ENCODE measurements at regions not wholly inside any gene's neighbourhood (a gene's known extent, or its start where the extent isn't known, plus 50 kb on each side); places are given as distances from the start of the nearest gene placed in this dataset.

DNA sequence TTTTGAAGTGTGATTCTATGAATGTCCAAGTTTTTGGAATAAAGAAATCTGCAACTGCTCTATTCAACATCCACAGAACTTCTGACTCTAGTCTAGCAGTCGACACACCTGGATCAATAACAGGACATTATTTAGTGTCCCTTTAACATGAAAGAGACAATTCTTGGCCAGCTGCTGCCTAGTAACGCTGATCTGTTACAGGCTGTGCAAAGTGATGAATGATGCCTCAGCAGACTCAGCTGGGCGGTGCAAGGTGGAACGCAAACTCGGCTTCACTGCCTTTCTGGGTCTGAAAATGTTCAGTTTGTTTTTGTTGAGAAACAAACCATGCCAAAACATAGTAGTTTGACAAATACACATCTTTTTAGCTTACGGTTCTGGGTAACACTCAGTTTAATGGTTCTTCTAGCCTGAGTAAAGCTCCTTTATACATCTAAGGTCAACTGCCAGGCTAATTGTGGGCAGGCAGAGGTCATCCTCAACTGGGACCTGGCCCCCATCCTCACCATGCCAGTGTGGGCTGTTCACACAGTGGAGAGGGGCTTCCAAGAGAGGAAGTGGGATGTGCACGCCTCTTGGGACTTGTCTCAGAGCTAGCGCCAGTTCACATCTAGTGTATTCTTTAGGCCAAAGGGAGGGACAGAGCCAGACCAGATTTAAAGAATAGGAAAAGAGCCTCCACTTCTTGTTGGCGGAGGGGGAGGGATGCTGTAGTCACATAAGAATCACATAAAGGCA, 879.7 kb downstream of the QKI start:
- DNase-seq (ENCODE audit: low spot score), result no peak

DNA sequence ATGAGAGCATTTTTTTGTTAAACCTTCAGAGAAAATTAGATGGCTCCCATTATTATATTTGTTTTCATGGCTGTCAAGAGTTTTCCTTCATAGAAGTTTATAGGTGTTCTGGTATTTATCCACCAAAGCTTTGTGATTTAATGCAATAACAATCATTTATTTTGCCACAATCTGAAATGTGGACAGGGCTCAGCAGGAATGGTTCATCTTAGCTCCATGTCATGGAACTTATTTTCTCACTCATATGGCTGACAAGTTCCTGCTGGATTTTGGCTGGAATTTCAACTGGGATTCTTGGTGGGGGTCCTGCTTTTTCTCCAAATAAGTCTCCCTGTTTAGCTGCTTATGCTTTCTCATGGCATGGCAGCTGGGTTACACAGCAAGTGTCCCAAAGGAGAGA, 876.7 kb downstream of the QKI start:
- no peak for DNase-seq (ENCODE audit: low spot score)

DNA sequence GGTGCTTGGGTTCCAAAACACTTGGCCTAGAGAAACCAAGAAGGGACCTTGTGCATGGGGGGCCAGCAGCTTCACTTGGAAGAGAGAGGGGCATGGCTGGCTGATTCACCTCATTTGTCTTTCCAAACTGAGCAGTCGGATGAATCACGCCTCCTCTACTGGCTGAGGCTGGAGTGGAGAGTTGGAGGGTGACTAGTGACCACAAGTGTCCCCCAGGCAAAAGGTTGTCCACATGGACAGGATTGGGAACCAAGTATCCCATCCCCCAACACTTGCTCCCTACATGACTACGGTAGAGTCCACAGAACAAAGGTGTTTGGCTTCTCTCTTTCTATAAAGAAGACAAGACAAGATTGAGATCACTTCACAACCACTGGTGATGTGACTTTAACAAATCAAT, 875.6 kb downstream of the QKI start:
- DNase-seq (ENCODE audit: low spot score), result no peak

DNA sequence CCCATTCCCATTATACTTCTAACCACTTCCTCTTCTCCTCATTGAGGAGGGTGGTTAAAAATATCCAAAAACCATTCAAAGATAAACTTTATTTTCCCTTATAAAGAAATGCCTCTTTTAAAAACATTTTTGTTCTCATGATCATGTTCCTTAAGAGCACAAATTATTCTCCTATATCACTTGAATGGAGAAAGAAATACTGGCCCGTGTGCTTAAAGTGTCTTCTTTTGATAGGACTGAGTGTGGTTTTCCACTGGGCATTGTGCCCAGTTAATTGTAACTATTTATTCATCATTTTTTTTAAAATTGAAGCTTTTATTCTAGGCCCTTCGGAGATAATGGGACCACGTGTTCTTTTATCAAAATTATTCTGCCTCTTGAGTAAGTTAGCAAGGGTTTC, 871.5 kb downstream of the QKI start:
- DNase-seq (ENCODE audit: low spot score), result no peak

DNA sequence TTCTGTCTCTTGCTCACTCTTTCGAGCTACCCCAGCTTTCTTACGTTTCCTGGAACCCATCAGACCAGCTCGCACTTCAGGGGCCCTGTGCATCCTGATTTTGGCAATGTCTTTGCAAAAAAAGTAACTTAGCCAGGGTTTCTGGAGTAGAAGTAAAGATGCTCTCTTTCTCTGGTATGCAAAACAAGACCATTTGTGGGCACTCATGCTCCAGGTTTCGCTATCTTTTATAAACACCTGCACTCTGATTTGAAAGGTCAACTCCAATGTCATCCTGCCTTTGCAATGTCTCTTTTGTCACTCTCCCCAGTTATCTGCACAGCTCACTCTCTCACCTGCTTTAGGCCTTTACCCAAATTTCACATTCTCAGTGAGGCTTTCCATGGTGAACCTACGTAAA, 869.1 kb downstream of the QKI start:
- DNase-seq (ENCODE audit: low spot score), result no peak

DNA sequence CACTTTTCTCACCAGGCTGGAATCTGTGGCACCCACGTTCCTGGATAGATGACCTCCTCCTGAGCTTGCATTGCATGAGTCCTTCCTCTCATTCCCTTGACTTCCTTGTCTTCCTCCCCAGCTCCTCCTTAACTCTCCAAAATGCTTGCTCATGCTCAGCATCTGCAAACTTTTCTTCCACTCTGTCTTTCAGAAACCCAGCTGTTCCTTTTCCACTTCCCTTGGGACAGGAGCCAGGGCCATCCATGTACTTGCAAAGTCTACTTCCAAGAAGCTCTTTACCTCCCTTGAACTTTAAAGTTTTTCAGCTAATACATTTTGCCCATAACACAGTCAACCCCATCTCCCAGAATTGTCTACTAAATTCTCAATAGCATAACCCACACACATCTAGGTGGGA, 861.7 kb downstream of the QKI start:
- no peak for DNase-seq (ENCODE audit: low spot score)

DNA sequence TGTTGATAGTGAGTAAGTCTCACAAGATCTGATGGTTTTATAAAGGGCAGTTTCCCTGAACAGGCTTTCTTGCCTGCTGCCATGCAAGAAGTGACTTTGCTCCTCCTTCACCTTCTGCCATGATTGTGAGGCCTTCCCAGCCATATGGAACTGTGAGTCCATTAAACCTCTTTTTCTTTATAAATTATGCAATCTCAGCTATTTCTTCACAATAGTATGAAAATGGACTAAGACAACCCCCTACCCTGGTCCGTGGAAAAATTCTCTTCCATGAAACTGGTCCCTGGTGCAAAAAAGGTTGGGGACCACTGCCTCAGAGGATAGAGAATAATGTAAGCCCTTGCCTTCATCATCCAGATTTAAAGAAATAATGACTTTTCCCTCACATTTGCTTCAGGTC, 861.3 kb downstream of the QKI start:
- DNase-seq (ENCODE audit: low spot score), result no peak

DNA sequence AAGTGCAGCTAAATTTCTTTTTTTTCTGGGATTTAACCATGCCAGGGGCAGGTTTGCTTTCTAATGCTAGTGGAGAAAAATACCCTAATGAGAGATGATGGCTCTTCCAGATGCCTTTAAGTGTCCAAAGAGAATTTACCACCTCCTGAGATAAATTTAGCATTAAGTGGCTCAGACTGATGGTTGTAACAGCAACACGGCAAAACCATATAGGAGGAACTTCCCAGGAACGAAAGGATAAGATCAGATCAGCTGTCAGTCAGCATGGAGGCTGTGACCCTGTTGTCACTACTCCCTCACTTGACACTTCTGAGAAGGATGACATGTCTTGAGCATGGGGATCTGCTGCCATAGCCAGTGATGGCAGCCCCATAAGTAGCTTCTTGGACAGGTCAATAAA, 860.0 kb downstream of the QKI start:
- DNase-seq (ENCODE audit: low spot score), result no peak

DNA sequence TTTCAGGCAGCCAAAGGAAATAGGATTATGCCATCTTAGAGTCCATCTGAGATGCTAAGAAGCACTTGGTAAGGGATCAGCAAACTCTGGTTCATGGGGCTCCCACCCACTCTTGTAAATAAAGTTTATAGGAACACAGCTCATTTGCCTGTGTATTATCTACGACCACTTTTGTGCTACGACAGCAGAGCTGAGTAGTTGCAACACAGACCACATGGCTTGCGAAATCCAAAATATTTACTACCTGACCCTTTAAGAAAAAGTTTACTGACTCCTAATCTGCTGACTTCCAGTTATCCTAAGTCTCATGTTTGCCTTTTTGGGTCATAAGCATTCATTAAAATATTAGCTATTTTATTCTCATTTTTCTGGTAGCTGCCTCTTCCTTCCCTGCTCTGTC, 859.0 kb downstream of the QKI start:
- no peak for DNase-seq (ENCODE audit: low spot score)

DNA sequence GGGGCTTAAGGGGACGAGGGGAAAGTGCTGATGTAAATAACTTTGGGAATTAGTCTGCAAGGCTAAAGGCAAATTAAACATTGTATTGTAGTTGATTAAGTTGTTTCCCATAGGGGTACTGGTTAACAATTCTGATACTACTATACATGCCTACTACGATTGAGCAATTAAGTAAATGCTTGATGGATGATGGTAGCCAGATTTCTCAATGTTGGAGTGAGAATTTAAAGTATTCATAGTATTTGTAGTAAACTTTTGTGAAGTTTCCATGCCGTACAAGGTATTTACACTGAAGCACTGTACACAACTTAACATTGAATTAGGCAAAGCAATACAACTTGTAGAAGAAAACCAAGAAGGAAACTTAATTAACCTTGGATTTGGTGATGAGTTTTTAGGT, 852.3 kb downstream of the QKI start:
- no peak for DNase-seq (ENCODE audit: low spot score)

DNA sequence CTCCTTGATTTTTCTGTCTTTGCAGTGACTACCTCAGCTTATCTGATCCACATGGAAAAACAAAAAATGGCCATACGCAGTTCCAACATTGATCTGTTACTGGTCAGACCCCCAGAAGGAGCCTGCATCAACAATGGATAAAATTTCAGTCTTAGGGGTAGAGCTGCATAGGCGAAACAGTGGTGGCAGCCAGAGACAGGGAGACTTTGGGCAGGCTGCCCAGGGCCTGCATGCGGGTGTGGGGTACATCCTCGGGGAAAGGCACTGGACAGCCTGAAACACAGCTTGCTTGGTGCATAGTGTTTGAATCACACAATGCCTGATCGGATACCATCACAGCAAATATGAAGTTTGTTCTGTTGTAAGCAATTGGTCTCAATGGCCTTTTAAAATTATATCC, 847.8 kb downstream of the QKI start:
- DNase-seq (ENCODE audit: low spot score), result no peak

DNA sequence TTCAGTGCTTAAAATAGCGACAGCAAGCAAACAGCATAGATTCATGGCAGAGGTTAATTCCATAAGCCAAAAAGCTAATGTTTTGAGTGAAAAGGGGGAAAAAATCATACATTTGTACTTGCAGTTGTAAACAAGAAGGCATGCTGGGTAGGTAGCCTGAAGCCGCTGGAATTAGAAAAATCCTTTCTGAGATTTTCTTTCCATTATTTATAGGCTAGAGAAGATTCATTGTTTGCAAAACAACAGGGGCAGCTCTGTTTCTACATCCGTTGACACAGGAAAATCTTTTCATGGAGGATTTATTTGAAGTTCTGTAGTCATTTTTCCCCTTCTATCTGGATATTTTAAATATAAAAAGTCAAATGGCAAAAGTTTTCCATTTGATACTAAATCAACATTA, 843.9 kb downstream of the QKI start:
- no peak for DNase-seq (ENCODE audit: low spot score)

DNA sequence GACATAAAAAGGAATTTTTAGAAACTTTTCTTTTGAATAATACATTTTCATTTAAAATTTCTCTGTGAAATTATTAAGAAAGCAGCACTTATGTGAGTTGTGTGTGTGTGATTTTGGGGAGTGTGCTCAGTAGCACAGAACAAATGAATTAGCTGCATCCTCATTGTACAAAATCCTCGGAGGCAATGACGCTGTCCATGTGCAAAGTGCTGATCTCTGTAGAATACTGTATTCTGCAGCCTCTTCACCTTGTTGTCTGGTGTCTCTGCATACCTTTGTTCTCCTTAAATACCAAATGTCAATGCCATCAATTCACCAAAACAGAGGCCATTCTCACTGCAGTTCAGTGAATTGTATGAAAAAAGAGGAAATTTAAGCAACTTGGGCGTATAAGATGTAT, 838.4 kb downstream of the QKI start:
- DNase-seq (ENCODE audit: low spot score), result no peak

DNA sequence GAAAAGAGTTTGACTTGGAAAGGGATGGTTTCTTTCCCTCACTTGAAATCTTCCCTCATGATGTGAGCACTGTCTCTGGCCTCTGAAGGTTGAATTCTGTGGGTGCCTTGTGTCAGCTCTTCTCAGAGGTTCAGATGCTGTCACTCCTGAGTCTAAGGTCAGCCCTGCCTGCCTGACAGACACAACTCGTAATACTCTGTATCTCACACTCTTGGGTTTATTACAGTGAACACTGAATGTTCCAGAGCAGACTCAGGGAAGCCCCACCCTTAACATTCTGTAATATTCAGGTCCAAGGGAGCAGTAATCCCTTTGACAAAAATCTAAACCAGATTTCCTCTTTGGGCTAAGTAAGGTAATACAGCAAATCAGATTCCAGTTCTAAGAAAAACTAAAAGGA, 837.8 kb downstream of the QKI start:
- DNase-seq (ENCODE audit: low spot score), result no peak

DNA sequence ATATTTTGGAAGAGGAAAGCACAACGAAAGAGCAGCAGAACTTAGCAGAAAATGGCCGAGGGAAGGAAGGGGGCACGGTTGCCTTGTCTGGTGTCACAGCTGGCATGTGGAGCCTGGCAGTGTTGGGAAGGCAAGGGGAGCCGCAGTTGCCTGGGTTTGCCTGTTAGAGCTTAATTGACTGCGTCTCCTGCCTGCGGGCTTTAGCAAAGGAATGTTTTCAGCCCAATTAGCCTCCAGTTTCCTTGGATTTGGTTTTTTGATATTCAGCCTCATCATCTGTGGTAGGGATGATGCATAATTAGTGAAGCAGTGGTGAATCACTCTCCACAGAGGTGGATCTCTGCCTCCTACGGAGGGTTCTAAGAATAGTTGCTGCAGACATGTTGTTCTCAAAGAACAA, 832.6 kb downstream of the QKI start:
- no peak for DNase-seq (ENCODE audit: low spot score)

DNA sequence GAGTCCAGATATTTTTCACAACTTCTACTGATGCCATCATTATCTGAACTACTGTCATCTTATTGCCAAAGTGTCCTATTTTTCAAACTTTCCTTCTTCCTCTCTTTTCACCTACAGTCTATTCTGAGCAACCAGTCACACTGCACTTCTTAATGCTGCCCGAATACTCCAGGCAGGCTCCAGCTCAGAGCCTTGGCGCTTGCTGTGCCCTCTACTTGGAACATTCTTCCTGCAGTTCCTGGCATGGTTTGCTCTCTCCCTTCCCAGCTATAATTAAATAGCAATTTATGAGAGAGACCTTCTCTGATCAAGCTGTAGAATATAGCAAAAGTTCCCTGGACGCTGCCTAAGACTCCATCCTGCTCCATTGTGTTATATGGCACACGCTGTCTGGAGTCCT, 831.6 kb downstream of the QKI start:
- no peak for DNase-seq (ENCODE audit: low spot score)

DNA sequence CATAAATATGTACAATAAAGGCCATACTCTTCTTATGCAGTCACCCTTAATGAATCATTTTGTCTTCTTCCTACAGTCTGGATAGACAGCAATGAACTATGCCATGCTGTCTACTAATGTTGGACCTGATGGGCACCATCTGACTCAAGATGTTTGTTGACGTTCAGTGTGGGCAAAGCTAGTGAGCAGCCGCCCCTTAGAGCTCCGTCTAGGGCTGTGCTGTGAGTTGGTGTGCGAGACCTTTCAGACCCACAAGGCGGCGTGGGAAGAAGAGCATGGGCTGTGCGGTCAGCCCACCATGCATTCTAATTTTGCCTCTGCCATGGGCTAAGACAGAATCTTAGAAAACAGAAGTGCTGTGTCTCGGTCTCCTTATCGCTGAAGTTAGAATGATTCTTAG, 829.4 kb downstream of the QKI start:
- no peak for DNase-seq (ENCODE audit: low spot score)

DNA sequence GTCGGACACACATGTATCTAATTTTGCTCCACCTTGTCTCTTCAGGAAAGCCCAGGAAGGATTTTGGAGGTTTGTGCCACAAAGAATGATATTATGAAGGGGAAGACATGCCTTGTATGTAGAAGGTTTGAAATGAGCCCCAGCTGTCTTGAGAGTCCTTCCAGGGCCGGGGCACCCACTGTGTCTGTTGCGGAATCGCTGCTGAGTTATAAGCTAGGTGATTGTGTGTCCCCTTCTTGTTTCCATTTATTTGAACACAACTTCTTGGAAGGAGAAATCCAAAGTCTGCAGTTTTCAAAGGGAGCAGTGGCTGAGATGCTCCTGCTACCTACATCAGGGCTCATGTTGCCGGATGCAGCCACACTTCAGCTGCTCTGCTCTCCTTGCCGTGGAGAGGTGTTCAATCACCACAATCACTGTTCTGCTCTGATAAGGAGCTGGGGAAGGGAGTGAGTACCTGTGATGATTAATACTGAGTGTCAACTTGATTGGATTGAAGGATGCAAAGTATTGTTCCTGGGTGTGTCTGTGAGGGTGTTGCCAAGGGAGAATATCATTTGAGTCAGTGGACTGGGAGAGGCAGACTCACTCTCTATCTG, 828.6 kb downstream of the QKI start:
- DNase-seq (ENCODE audit: low spot score), result no peak

DNA sequence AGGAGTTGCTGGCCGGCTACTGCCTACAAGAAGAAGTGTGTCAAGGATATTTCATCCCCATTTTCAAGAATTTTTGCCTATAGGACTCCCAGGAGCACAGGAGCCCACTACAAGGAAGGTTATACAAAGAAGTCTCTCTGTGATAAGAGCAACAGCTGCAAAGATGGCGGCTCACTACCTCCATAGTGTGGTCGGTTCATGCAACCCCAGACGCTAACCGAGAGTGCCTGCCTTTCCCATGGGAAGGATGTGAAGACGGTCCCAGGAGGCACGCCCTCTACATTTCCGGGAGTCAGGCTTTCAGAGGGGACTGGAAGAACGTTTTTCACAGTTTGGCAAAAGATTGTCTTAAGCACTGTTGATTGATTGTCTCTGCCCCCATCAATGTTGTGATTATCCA, 816.3 kb downstream of the QKI start:
- DNase-seq (ENCODE audit: low spot score), result no peak

DNA sequence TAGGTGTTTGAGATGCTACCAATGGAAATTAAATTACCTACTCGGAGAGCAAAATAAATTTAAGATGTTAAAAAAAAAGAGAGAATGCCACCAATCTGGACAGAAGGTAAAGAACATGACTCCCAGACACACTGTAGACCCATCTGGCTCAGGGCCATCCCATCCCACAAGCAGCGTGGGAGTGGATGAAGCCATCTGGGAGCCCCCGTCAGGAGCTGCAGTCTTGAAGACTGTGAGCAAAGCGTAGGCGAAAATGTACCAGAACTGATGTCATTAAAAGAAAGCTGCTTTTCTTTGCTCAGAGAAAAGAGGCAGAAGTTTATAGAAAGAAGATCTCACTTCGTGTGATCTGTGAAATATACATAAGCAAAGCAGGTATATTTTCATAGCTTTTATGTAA, 815.7 kb downstream of the QKI start:
- no peak for DNase-seq (ENCODE audit: low spot score)

DNA sequence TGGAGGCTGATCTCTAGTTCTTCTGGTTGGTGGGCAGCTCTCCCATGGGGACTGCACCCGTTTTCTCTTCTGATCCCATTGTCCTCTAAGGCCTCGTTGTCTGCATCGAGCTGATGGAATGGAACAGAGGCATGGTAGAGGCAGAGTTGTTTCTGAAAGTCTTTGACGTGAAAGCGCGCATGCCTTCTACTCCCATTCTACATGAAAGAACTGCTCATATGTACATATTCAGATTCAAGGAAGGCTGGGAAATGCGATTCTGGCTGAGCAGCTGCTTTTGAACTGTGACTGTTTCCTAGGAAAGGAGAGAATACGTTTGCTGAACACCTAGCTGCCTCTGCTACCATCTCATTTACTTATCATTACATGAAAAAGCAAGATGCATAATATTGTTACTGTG, 815.2 kb downstream of the QKI start:
- DNase-seq (ENCODE audit: low spot score), result no peak

DNA sequence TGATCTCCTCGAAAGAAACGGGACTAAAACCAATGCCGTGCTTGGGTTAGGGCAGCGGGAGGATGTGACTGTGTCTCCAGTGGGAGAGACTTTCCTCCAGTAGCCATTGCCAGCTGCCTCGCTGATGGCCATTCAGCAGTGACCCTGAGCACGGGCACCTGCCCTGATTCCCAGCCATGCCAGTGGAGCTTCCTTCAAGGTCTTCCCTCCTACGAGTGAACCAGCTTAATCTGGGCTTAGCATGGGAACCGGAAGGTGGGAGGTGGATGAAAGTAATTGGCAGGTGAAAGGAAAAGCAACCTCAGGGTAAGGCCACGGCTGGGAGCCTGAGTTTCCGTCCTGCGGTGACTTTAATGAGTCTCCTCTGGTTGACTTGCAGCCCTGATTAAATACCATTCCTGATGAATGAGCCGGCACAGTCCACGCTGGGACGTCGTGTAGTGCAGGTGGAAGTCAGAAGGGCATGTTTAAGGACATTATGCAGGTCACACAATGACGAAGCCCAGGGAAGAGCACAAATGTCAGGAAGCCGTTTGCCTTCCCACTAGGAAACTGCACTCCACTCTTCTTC, 813.5 kb downstream of the QKI start:
- DNase-seq (ENCODE audit: low spot score), result no peak

DNA sequence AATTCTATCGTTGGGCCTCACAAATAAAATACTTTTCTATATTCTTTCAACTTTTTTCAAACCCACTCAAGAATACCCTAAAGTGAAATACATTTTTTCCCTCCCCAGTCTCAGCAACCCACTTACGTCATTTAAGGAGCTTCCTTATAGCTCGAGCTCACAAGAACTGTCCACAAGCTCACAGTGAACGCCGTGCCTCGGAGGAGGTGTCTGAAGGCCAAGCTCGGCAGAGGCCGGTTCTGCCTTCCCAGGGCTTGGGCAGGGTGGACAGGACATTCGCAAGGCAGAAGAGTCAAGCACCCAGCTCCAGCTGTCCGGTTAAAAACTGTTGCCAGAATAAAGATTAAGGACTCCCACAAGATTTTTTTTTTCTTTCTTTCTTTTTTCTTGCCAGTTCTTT, 802.3 kb downstream of the QKI start:
- DNase-seq (ENCODE audit: low spot score), result no peak

DNA sequence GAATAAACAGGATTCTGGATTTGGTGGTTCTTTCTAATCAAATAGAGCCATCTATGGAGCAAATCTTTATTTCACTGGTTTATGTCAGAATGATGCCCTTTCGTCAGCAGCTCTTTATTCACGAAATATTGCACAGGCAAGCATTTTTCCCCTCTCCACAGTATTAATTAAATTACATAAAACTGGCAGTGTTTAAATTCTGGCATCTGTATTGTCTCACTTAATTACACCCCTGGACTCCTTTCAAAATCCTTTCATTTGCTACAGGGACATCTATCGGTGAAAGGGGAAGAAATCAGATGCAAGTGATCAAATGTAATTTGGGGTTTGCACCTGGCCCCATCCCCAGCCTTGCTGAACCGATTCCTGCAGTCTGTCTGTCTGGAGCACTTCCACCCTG, 801.9 kb downstream of the QKI start:
- no peak for DNase-seq (ENCODE audit: low spot score)
